Endodermal cell (in vitro differentiated cells): ENCODE measurements at regions not wholly inside any gene's neighbourhood (a gene's known extent, or its start where the extent isn't known, plus 50 kb on each side); places are given as distances from the start of the nearest gene placed in this dataset.

Experiments
- DNase-seq: peaks from one replicate; pipeline ENCODE4 v3.0.0-alpha.2; 2017
- H3K27ac ChIP-seq: 2 replicates; pipeline ENCODE4 v1.5.1; 2013; ENCODE audit warnings: mild to moderate bottlenecking, low read depth, low read length, moderate library complexity
- H3K27me3 ChIP-seq: 2 replicates; pipeline ENCODE4 v1.6.1; 2013; ENCODE audit warnings: mild to moderate bottlenecking, low read length, moderate library complexity; ENCODE audit not compliant: insufficient read depth, control insufficient read depth, poor library complexity, severe bottlenecking
- H3K36me3 ChIP-seq: 2 replicates; pipeline ENCODE4 v1.7.0; 2013; ENCODE audit warnings: mild to moderate bottlenecking, low read length, moderate library complexity; ENCODE audit not compliant: control insufficient read depth, insufficient read depth
- H3K4me1 ChIP-seq: one replicate; pipeline ENCODE4 v1.7.0; 2013; ENCODE audit warnings: low read length; ENCODE audit not compliant: control insufficient read depth, insufficient read depth
- H3K4me3 ChIP-seq: 2 replicates; pipeline ENCODE4 v1.5.1; 2013; ENCODE audit warnings: mild to moderate bottlenecking, low read length, moderate library complexity
- H3K9ac ChIP-seq: 2 replicates; pipeline ENCODE4 v1.6.1; 2013; ENCODE audit warnings: mild to moderate bottlenecking, low read length, moderate library complexity; ENCODE audit not compliant: poor library complexity, severe bottlenecking; ENCODE audit errors: extremely low read depth
- H3K9me3 ChIP-seq: 2 replicates; pipeline ENCODE4 v1.6.1; 2013; ENCODE audit warnings: mild to moderate bottlenecking, low read length, moderate library complexity; ENCODE audit not compliant: control insufficient read depth
- H3K27ac Mint-ChIP-seq: 2 replicates; pipeline ENCODE4 v1.8.0; 2020; ENCODE audit warnings: mixed read lengths
- H3K27me3 Mint-ChIP-seq: 2 replicates; pipeline ENCODE4 v1.8.0; 2021; ENCODE audit warnings: mild to moderate bottlenecking, mixed read lengths; ENCODE audit not compliant: insufficient read depth
- H3K36me3 Mint-ChIP-seq: 2 replicates; pipeline ENCODE4 v1.8.0; 2020; ENCODE audit warnings: low read depth, mixed read lengths
- H3K4me1 Mint-ChIP-seq: 2 replicates; pipeline ENCODE4 v1.8.0; 2020; ENCODE audit warnings: mixed read lengths
- H3K4me3 Mint-ChIP-seq: 2 replicates; pipeline ENCODE4 v1.8.0; 2020; ENCODE audit warnings: mild to moderate bottlenecking, moderate library complexity, mixed read lengths
- H3K9me3 Mint-ChIP-seq: 2 replicates; pipeline ENCODE4 v1.8.0; 2020; ENCODE audit warnings: mild to moderate bottlenecking, mixed read lengths
- CTCF ChIP-seq: fragments of 200-600 bp; sonication (generic); conservative IDR thresholded peaks from 2 replicates; pipeline ENCODE4 v1.5.0; 2021; ENCODE audit warnings: antibody characterized with exemption, mild to moderate bottlenecking
- WGBS, 2 experiments: methylation state at CpG; one replicate each; pipeline versions ENCODE4 v1.1.5 to v1.1.7; 2013; ENCODE audit warnings: missing lambda C conversion rate in 2 of 2, mixed read lengths in 1 of 2; ENCODE audit not compliant: insufficient coverage in 1 of 2, insufficient read length in 1 of 2; 5-methylcytosine and 5-hydroxymethylcytosine counted together

DNA sequence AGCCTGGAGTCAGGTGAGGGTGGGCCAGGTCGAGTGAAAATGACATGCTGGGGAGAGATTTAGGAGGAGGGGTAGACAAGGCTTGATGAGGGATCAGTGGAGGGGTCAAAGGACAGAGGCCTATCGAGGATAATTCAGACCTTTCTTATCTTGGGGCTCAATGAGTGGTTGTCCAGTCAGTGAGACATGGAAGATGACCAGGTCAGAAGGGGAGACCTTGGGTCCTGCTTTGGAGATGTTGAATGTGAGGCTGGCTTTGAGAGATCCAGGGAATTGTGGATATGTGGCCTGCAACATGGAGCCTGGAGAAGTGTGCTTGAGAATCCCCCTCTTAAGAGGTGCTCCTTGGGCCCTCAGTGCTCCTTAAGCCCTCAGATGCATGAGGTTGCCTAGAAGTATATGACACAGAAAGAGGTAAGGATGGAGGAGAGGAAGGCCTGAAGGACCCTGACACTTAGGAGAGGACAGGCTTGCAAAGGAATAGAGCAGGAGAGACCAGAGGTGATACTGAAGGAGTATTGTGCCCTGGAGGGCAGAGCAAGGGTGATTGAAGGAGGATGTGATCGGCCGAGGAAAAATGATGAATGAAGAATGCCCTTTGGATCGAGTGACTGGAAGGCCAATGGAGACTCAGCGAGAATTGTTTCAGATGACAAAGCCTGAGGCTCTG, 129.8 kb upstream of the GPR26 start:
- H3K4me1 ChIP-seq: no peaks in the 10 kb centered on the region
- H3K4me1 Mint-ChIP-seq: peaks cover 20% of the 10 kb centered on the region
- no peak overlapping the region for H3K27ac Mint-ChIP-seq
- H3K36me3 ChIP-seq: no peaks in the 10 kb centered on the region
- H3K4me3 Mint-ChIP-seq: no peak overlapping the region
- no peaks in the 10 kb centered on the region for H3K27me3 ChIP-seq
- 85 to 97% methylated on average over 5 to 6 of the region's 6 CpGs for WGBS, 2 experiments
- H3K4me3 ChIP-seq: no peak overlapping the region
- DNase-seq: peak; percentile 13
- no peaks in the 10 kb centered on the region for H3K9me3 ChIP-seq
- no peaks in the 10 kb centered on the region for H3K27me3 Mint-ChIP-seq
- TF ChIP-seq CTCF: no peak
- H3K9ac ChIP-seq: no peak overlapping the region
- H3K36me3 Mint-ChIP-seq: no peaks in the 10 kb centered on the region
- no peak overlapping the region for H3K27ac ChIP-seq
- H3K9me3 Mint-ChIP-seq: peaks cover 6% of the 10 kb centered on the region

GRCh38 chr10:123537188-123537961, 128.8 kb upstream of the GPR26 start:
- Mint-ChIP-seq H3K27ac (no peak overlapping the region), H3K9me3 (peaks cover 3% of the 10 kb centered on the region)
- WGBS, 2 experiments: 91 to 92% methylated on average over 4 to 6 of the region's 6 CpGs

More at GRCh38 chr10:123537188-123537961, 128.8 kb upstream of the GPR26 start:
- Mint-ChIP-seq H3K4me1 (peaks cover 20% of the 10 kb centered on the region), H3K36me3 (no peaks in the 10 kb centered on the region), H3K4me3 (no peak overlapping the region), H3K27me3 (no peaks in the 10 kb centered on the region)
- no peak for TF ChIP-seq CTCF
- no peak overlapping the region for H3K4me3 ChIP-seq
- no peak overlapping the region for H3K9ac ChIP-seq
- no peak for DNase-seq
- H3K4me1 ChIP-seq: no peaks in the 10 kb centered on the region
- no peaks in the 10 kb centered on the region for H3K36me3 ChIP-seq
- H3K27me3 ChIP-seq: no peaks in the 10 kb centered on the region
- no peaks in the 10 kb centered on the region for H3K9me3 ChIP-seq
- no peak overlapping the region for H3K27ac ChIP-seq
